ENCODE measurements at regions not wholly inside any gene's neighbourhood (a gene's known extent, or its start where the extent isn't known, plus 50 kb on each side); places are given as distances from the start of the nearest gene placed in this dataset.

DNA sequence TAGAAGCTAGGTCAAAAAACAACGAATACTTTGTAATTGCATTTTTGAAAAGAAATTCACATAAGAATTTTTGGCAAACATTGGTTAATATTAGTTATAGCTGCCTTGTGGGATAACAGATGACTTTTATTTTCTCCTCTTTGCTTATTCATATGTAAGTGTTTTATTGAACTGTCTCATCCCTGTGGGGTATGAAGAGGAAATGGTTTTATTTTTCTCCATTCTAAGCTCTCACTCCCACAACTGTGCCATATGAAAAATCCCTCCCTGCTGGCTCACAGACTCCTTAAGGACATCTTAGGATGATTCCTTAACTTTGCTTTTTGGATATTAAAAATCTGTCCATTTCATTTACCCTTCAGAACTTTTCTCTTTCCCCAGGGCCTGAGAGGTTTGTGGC is 300.6 kb downstream of the PPP1R2C start:
- Histone ChIP-seq H3K27me3 (ENCODE audit: insufficient read depth, low read depth, severe bottlenecking) (no peaks in the 10 kb centered on the region), H3K4me3 (ENCODE audit: low read depth, low read length) (no peak overlapping the region), H3K27ac (no peak overlapping the region), H3K9me3 (ENCODE audit: severe bottlenecking) (no peaks in the 10 kb centered on the region), H3K36me3 (no peaks in the 10 kb centered on the region)
- DNase-seq = no peak
- TF ChIP-seq, protein P1, sequence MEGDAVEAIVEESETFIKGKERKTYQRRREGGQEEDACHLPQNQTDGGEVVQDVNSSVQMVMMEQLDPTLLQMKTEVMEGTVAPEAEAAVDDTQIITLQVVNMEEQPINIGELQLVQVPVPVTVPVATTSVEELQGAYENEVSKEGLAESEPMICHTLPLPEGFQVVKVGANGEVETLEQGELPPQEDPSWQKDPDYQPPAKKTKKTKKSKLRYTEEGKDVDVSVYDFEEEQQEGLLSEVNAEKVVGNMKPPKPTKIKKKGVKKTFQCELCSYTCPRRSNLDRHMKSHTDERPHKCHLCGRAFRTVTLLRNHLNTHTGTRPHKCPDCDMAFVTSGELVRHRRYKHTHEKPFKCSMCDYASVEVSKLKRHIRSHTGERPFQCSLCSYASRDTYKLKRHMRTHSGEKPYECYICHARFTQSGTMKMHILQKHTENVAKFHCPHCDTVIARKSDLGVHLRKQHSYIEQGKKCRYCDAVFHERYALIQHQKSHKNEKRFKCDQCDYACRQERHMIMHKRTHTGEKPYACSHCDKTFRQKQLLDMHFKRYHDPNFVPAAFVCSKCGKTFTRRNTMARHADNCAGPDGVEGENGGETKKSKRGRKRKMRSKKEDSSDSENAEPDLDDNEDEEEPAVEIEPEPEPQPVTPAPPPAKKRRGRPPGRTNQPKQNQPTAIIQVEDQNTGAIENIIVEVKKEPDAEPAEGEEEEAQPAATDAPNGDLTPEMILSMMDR (IDR thresholded peaks at IDR 0.05; ENCODE audit: low read depth, low read length) = no peak

DNA sequence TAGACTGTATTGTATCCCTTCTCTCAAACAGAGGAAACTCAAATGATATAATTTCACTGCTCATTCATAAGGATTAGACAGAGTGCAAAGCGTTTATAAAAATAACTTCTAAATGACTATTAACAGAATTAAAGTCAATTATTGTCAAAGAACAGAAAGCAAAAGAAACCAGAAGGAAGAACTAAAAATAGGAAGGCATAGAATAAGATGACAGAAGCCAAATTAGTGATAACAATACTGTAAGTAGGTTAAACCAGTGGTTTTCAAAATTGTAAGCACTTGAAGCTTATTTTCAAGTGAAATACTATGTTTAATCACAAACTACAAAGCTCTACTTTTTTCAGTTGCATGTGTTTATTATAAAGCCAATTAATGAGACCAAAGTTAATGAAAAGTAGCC is 305.2 kb downstream of the PPP1R2C start:
- no peaks in the 10 kb centered on the region for H3K27me3 ChIP-seq (ENCODE audit: insufficient read depth, low read depth, severe bottlenecking)
- no peaks in the 10 kb centered on the region for H3K36me3 ChIP-seq
- no peak for DNase-seq
- H3K4me3 ChIP-seq (ENCODE audit: low read depth, low read length) = no peak overlapping the region
- H3K9me3 ChIP-seq (ENCODE audit: severe bottlenecking) = no peaks in the 10 kb centered on the region
- TF ChIP-seq, protein P1 (IDR thresholded peaks at IDR 0.05; ENCODE audit: low read depth, low read length) = no peak
- no peak overlapping the region for H3K27ac ChIP-seq

DNA sequence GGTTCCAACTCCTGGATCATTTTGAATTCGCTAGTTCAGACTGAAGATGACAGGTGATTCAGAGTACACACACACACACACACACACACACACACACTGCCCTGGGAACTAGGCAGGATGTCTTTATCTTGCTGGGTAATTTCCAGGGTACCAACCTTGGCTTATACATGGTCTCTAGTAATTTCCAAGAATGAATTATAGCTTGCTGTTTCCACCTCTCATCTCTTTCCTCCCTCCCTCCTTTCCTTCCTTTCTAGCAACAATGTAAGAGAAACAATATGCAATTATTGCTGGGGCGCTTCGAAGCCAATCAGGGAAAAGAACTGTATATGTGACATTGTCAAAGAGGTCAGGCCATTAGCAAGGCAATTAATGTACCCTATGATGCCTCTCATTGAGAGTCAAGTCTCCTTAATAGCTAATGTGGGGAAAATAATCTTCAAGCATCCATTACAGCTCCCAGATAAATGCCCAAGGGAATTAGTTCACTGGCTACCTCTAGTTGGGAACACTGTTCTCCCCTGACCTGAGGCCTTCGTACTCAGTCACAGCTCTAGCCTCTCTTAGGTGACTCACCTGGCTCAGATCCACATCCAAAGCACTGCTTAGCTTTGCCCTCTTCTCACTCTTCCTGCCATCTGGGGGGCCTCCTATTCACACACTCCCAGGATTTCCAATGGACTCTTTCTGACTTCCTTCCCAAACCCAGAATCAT is 311.5 kb downstream of the PPP1R2C start:
- Histone ChIP-seq H3K27ac (no peak overlapping the region), H3K9me3 (ENCODE audit: severe bottlenecking) (no peaks in the 10 kb centered on the region), H3K4me3 (ENCODE audit: low read depth, low read length) (no peak overlapping the region), H3K36me3 (no peaks in the 10 kb centered on the region), H3K27me3 (ENCODE audit: insufficient read depth, low read depth, severe bottlenecking) (no peaks in the 10 kb centered on the region)
- no peak for DNase-seq
- TF ChIP-seq, protein P1 (IDR thresholded peaks at IDR 0.05; ENCODE audit: low read depth, low read length) = no peak

DNA sequence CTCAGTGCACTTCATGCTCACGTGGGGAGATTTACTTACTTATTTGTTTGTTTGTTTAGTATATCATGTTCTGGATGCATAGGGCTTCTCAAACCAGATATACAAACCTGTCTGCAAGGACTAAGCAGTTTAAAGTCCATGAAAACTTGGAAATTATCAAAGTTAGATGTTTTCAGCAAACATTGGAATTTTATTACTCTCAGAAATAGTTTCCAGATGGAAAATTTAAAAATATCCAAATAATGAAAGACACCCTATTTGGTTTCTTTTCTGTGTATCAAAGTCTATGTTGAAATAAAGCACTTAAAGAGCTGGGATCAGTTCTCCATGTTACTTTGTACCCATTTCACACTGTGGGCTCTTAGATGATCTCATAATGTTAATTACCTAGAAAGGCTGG is 312.1 kb downstream of the PPP1R2C start:
- TF ChIP-seq, protein P1 (IDR thresholded peaks at IDR 0.05; ENCODE audit: low read depth, low read length) = no peak
- Histone ChIP-seq H3K4me3 (ENCODE audit: low read depth, low read length) (no peak overlapping the region), H3K9me3 (ENCODE audit: severe bottlenecking) (no peaks in the 10 kb centered on the region), H3K27ac (no peak overlapping the region), H3K27me3 (ENCODE audit: insufficient read depth, low read depth, severe bottlenecking) (no peaks in the 10 kb centered on the region), H3K36me3 (no peaks in the 10 kb centered on the region)
- no peak for DNase-seq

DNA sequence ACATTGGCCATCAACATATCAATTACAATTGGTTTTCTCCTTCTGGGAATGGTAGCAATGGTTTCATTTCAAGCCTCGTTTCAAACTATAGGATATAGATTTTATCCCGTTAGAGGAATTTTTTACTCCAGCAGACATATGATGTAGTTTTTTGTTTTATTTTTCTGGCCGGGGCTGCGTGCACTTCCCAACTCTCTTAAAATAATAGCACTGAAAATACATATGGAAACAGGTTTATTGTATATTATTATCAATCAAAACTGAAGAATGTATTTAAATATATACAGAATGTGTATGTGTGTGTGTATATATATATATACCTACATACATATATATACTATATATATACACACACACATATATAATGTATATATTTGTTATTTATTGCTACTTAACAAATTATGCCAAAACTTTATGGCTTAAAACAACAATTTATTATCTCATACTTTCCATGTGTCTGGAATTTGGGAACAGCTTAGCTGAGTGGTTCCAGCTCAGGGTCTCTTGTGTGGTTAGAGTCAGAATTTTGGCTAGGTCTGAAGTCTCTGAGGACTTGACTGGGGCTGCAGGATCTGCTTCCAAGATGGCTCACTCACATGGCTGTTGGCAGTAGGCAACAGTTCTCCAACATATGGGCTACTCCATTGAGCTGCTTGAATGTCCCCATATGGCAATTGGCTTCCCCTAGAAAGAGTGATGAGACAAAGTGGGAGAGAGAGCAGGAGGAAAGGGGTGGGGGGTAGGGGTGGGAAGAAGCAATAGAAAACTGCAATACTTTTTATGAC is 314.1 kb downstream of the PPP1R2C start:
- DNase-seq = no peak
- TF ChIP-seq, protein P1 (IDR thresholded peaks at IDR 0.05; ENCODE audit: low read depth, low read length) = no peak
- Histone ChIP-seq H3K27me3 (ENCODE audit: insufficient read depth, low read depth, severe bottlenecking) (no peaks in the 10 kb centered on the region), H3K9me3 (ENCODE audit: severe bottlenecking) (no peaks in the 10 kb centered on the region), H3K4me3 (ENCODE audit: low read depth, low read length) (no peak overlapping the region), H3K36me3 (no peaks in the 10 kb centered on the region), H3K27ac (no peak overlapping the region)
